Islet precursor cell (in vitro differentiated cells): ENCODE measurements at regions not wholly inside any gene's neighbourhood (a gene's known extent, or its start where the extent isn't known, plus 50 kb on each side); places are given as distances from the start of the nearest gene placed in this dataset.

Experiments
- DNase-seq: peaks from one replicate; pipeline ENCODE4 v3.0.0-alpha.2; 2018

DNA sequence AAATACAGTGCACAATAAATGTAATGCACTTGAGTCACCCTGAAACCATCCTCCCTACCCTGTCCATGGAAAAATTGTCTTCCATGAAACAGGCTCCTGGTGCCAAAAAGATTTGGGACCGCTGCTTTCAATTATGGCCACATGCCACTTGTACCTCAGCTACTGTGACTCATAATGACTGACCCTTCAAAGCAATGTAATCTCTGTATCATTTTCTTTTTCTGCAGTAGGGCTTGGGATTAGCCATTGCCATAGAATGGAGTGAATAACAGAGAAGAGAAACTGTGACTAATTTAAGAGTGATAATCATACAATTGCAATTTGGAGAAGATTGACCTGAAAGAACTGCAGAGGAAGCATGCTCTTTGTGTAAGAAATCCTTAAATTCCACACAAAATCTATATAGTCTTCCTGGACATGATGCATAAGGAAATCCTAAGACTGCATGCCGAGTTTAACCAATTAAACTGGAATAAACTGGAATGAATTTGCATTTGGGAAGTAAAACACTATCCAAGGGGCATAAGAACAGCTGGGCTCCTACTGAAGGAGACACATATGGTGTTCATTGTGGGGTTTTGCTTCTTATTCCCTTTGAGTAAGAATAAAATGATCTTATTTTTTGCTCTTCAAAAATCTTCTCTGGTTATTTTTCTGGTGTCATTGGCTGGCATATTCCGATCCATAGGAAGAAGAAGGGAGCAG is 59.5 kb upstream of the SLC7A1 start:
- DNase-seq, result no peak

DNA sequence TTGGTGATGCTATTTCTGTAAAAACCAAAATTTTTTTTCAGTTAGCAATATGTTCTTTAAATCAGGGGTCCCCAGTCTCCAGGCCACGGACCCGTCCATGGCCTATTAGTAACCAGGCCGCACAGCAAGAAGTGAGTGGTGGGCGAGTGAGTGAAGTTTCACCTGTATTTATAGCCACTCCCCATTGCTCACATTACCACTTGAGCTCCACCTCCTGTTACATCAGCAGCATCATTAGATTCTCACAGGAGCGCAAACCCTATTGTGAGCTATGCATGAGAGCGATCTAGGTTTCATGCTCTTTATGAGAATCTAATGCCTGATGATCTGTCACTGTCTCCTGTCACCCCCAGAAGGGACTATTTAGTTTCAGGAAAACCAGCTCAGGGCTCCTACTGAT is 58.9 kb upstream of the SLC7A1 start:
- DNase-seq, result no peak

DNA sequence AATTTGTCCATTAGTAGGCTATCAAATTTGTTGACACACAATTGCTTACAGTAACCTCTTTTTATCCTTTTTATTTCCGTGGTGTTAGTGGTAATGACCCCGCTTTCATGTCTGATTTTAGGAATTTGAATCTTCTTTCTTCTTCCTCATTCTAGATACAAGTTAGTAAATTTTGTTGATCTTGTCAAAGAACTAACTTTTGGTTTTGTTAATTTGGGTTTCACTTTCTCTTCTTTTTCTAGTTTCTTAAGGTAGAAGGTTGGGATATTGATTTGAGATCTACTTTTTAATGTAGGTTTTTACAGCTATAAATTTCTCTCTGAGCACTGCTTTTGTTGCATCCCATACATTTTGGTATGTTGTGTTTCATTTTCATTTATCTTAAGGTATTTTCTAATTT is 53.3 kb upstream of the SLC7A1 start:
- DNase-seq, result no peak
